Fibroblast of skin of left quadriceps (primary cell): ENCODE measurements at regions not wholly inside any gene's neighbourhood (a gene's known extent, or its start where the extent isn't known, plus 50 kb on each side); places are given as distances from the start of the nearest gene placed in this dataset.

ENCODE experiments used
- DNase-seq, 2 experiments: peaks; one replicate each; pipeline ENCODE4 v3.0.0-alpha.2; 2013; ENCODE audit warnings: low read depth in 2 of 2

DNA sequence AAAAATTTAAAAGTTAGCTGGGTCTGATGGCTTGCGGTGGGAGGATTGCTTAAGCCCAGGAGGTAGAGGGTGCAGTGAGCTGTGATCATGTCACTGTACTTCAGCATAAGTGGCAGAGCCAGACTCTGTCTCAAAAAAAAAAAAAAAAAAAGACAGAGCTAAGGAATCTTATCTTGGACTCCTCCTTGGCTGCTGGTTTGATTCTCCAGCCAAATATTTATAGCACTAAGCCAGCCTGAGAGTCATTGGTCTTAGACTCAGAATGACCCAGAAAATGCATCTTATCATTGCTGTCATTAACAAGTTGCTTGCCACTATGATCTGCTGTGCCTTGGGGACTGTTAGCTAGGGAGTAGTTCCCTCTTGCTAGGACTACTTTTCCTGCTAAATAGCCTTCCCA, 164.7 kb downstream of the GNAT3 start:
- DNase-seq, result no peak

DNA sequence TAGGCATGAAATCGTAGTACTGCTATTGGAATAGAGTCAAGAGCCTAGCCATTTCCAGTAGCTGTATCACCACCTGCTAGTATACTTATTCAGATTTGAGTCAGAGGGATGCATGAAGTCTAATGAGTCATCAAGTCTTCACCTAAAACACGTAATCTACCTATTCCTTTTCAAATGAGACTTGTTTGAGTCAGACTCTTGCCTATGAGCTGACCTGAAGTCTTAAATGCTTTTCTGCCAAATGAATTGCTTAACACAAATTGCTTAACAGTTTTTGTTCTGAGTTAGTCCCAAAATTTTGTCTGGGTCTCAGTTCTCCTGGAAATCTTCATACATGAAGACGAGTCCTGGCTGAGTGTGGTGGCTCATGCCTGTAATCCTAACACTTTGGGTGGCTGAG, 165.2 kb downstream of the GNAT3 start:
- DNase-seq, result no peak

DNA sequence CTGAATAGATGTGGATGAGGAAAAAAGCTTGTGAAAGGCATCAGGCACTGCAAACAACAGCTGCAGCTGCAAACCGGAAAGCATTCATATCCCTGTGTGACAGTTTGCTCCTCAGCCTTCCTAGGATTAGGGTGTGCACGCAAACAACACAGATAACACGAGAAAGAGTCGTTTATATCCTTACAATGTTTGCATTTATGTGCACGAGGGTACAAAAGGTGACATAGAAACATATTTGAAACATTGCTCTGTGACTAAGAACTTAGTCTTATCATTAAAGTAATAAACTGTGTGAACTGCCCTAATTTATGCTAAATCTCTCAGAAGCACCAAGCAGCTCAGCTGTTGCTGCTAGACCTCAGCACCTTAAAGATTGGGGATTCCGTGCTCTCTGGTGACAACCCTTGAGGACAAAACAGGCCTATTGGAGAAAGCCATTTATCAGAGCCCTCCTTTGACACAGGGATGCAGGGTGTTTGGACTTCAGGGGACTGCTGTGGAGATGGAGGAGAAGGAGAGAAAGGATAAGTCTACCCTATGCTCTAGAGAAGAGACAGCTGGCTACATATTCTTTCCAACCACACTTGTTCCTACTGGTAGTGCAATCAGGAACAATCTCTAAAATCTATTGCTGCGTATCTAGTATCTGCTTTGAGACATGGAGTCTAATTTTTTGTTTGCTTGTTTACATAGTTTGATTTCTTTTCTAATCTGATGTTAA, 176.2 kb downstream of the GNAT3 start:
- DNase-seq, result no peak

DNA sequence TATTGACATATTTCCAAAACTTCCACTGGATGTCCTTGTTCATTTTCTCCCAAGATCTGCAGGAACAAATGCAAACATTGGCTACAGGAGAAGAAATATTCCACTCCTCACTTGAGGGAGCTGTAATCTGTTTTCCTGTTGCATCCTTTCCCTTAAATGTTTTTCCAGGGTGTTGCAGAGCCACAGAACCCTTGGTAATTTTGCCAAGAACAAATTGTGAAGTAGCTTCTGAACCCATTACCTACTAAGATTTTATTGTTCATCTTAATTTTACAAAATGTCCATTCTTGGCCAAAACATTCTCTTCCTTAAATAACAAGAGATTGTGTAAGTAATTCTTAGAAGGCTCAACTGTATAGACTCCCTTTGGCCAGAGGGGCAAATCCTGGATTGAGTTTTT, 177.0 kb downstream of the GNAT3 start:
- DNase-seq, result no peak

DNA sequence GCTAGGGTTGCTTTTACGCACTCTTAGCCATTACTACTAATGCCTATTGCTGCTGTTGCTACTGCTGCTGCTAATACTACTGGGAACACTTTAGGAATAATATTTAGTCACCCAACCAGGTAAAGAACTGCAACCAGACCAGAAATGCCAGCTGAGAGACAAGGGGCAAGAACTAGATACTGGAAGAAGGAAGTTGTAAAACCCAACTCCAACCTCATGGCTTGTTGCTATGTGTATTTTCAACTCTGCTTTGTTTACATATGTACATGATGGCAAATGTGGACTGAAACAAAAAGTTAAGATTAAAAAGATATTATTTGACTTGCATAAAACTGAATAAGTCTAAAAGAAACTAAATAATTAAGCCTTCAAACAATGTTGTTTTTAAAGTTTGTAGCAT, 177.7 kb downstream of the GNAT3 start:
- DNase-seq, result no peak

DNA sequence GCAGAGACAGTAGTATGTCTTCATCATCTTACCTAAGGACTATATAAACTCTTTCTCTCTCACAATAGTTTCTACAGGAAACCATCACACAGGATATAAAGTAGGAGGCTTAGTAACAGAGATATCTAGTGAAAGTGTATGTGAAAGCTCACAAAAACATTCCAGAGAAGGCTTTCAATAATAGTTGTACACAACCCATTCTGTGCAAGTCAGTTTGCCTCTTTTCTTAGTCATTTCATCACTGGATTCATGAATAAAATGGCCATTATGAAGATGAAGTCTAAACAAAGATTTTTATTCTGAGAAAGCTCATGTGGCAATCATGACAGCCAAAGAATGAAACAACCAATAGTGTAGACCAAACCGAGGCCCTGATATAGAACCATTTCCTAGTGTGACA, 178.8 kb downstream of the GNAT3 start:
- DNase-seq, result no peak

DNA sequence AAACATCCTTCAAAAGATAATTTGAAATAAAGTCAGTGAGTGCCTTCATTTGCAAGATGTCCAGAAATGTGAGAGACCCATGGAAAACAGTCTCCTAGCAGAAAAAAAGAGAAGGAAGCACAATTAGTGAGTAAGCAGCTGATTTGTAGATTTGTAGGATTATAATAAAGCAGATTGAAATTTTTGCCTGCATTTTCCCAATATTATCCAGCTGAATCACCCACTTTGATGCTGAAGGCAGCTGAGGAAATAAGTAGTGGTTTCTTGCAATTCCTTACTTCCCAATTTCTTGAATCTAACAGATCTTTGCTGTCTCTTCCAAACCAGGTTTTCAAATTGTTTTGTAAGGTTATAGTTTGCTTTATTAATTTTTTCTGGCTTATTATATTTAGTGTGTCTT, 181.4 kb downstream of the GNAT3 start:
- peak; percentile 75 to 78 for DNase-seq

DNA sequence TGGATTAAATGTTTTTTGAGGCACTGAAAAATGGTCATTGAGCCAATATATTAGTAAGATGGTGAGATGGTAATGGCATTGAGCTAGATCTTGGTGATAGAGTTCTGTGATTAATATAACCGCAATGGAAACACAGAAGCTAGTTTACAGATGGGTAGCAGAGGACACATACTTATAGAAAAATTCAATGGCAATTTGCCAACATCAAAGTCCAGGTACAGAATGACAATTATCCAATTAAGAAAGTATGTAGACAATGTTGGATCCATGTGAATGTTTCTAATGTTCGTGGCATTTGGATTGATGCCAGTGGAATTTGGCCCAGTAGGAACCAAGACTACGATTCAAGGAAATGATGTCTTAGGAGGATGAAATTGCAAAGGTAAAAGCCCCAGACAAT, 187.8 kb downstream of the GNAT3 start:
- peak; percentile 70 to 73 for DNase-seq

DNA sequence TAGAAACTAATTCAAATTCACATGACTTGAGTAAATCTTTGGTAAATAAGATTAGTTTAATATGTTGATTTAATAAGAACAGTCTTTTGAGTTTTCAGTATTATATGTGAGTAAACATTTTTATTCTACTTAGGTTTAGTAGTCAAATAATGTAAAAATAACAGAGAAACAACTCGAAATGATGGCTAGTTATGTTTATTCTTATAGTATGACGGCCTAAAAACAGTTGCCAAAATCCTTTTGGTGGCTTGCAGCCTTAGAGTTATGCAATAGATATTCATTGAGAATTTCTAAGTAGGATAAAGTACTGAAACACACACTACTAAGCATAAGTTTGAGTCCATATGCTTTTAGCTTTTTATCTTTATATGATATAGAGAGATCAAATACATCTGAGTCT, 184.8 kb downstream of the GNAI1 start:
- DNase-seq, result no peak

DNA sequence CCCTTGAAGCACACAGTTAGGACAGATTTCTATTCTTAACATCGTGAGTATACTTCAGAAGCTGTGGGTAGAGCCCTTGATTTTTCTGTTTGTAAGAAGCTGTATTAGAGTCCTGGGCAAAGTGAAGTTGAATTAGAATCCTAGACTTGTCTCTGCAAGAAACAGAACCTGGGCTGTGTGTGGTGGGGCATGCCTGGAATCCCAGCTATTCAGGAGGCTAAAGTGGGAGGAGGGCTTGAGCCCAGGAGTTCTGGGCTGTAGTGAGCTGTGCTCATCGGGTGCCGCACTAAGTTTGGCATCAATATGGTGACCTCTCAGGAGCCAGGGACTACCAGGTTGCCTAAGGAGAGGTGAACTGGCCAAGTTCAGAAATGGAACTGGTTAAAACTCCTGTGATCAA, 183.4 kb downstream of the GNAI1 start:
- DNase-seq, result no peak

DNA sequence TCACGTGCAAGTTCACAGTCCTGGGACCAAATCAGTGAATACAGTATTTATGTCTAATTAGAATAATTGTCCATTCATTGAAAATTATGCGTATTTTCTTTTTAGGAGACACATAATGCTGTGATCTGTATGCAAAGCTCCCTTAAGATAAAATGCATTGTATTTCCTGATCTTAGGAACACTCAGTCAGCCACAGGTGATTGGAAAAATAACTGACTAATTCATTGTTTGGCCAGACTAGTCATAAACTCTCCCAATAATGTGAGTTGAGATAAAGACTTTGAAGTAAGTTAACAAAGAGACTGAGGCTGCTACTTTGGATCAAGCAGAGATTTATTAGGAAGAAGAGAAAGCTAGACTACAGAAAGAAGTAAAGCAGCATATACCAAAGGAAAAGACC, 182.2 kb downstream of the GNAI1 start:
- no peak for DNase-seq

DNA sequence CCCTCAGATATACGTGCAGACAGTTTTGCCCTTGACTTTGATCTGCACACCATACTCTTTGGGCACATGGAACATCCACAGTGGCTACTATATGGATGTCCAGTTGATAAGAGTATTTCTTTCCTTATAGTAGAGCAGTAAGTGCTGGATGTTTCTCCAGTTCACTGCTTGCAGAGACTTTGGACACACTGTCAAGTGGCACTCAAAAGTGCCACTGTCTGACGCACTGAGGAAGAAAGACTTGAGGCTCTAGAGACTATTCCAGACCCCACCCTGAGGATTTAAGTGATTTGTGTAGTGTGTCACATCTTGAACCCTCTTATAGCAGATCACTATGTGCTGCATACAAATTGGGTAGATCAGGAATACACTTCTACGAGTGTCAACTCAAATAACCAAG, 179.1 kb downstream of the GNAI1 start:
- no peak for DNase-seq

DNA sequence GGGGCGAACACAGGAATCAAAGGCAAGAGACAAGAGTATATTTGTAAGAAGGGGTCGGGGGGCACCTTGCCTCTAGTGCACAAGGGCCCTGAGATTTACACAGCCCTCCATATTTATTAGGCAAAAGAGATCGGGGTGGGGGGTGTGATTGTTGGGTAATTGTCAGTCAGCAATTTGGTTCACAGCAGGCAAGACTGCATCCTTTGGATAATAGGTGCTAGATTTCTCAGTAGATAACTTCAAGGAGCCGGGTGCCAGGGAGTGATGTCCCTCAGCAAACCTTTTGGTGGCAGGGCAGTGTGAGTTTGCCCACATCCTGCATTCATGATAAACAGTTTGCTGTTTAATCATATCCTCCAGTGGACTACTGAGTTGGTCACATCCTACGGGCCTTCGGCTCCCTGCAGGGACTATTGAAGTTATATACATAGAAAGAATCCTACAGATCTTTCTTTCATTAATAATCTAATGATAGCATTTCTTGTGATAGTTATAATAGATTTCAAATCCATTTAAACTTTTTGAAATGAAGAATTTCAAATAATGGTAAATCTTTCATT, 178.5 kb downstream of the GNAI1 start:
- DNase-seq, result no peak

DNA sequence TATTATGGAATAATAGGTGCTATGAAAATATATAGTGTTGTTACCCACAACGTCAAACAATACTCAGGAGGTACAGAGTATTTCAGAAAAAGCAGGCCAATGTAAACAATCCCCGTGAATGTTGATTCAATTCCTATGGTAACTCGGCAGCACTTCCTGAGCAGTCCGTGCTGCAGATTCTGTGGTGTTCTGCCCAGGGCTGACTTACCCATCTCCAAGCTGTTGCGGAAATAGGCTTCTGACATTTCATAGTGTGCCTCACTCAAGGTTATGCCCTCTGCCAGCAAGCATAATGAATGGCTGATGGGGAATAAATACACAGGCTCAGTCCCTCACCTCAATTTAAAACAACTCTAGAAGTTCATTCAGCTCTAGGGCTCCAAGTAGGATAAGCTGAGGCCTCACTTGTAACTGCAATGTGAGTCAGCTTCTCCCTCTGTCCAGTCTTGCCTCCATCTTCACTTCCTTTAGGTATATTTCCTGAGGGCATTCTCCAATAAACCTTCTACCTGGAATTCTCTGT, 177.6 kb downstream of the GNAI1 start:
- no peak for DNase-seq

DNA sequence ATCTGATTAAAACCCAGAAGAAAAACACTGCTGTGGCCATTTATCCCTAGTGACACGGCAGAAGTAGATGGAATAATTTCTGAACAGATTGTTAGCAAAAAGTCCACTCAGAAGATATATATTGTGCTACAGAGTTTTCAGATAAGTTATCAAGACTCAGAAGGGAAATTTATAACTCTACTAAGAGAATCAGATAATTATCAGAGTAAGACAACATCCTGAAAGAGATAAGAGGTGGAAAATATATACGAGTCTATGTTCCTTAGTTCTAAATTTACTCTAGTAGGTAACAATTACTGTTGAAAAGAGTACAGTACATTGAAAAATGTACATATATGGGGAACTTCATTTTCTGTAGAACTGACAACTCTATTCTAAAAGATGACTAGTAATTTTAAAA, 176.7 kb downstream of the GNAI1 start:
- DNase-seq, result no peak

DNA sequence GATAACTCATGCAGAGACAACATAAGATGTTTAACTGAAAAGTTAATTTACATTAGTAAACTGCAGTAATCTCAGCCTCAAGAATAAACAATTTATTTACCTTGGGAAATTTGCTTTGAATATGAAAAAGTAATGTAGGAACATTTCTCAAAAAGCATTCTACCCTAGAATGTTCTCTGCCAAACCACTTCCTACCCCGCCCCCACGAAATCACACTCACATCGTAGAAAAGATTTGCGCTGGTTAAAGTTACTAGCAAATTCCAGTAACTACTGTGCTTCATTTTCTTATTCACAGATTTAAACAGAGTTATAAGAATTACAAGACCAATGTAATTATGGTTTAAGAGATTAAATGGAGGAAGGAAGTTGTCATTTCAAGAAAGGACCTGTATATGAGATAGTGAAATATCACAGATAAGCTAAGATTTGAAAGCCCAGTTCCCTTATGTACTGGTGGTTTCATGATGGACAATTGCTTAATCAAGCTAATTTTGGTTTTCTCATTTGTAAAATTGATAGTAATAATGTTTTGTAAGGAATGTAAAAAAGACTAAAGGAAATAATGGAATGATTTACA, 175.4 kb downstream of the GNAI1 start:
- DNase-seq, result no peak

DNA sequence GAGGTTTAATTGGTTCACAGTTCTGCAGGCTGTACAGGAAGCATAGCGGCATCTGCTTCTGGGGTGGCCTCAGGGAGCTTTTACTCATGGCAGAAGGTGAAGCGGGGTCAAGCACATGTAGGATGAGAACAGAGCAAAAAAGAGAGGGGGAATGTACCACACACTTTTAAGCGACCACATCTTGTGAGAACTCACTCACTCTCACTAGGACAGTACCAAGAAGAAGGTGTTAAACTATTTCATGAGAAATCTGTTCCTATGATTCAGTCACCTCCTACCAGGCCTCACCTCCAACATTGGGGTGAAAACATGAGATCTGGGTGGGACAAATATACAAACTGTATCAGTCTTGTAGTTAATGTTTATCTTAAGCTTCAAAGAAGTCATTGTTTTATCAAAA, 174.7 kb downstream of the GNAI1 start:
- no peak for DNase-seq

DNA sequence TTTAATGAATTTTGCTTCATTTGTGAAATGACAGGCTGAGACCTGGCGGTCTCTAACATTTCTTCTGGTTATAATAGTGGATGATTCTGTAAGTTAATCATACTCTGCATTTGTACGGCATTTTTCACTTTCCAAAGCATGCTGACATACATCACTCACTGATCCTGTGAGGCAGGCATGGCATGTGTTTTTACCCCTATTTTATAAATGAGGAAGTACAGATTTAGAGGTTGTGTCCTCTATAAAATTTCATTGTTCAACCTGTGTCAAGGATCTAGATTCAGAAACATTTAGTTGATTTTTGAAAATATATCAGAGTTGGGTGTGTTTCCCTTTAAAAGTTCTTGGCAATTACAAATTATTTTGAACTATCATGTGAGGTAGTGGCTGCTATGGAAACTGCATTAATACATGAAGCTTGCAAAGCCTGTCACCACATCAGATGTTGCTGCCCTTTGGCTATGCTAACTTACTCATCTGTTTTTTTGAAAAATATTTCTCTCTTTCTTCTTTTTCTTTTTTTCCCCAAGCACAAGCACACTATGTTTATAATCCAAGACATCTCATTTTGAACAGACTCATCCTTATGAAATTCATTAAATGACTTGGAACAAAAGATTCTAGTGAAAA, 172.7 kb downstream of the GNAI1 start:
- DNase-seq, result peak in 1 of 2 experiments; percentile 23

DNA sequence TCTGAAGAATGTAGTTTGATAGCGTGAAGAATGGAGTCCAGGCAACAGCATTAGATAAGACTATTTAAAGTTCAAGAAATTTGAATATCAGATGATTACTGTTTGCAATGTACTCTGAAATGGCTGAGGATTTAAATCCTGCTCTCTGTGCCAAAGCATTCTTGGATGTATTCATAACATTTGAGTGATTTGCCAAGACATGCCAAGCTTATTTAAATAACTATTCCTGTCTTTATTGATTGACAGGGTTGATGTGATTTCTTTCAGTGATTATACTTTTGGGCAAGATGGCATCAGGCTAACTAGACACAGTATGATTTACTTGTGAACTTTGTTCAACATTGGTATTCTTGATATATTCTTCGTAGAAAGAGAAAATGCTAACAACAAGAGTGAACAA, 168.7 kb downstream of the GNAI1 start:
- no peak for DNase-seq

DNA sequence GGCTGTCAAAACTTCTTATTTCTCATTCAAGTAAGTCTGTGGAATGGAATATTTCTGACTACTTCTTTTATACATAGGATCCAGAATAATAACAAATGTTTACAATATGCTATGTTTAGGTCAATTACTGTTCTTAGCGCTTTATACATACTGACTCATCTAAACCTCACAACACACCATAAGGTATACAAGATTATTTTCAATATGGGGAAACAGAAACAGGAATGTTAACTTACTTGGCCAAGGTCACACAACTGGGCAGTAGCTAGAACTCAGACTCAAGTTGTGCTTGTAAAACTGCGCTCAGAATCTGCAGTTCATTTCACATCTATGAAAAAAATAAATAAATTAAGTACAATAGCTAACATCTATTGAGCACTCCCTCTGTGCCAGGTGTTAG, 168.0 kb downstream of the GNAI1 start:
- DNase-seq, result no peak

DNA sequence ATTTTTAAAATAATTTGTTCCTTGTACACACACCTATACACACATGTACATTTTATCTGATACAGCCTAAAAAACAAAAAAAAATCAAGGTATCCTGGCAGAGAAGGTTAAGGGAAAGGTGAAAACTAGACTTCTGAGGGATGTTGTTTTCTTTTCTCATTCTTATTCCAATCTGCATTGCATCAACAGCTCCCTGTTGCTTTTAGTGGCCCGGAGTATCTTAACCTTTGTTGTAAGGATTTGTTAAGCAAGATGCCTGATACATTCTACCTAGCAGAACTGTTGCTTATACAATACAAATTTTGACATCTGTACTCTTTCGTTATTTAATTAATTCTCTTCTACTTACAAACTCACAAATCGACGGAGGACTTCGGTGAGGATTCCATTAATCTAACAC, 167.4 kb downstream of the GNAI1 start:
- no peak for DNase-seq

DNA sequence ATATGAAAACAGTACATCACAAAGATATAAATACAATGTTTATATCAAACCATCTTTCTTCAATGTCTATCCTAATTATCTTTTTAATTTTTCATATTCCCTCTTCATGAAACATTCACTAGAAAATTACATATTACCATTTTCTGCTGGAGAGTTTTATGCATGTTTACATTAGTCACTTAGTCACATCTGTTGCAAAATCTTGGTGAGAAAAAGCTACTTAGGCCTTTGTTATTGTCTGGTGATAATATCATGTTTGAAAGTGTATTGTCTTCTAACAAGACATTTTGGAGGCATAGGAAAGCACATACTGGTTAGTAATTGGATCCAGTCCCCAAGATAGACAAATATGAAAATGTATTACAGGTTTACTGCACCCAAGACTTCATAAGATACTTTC, 163.6 kb downstream of the GNAI1 start:
- DNase-seq, result no peak

DNA sequence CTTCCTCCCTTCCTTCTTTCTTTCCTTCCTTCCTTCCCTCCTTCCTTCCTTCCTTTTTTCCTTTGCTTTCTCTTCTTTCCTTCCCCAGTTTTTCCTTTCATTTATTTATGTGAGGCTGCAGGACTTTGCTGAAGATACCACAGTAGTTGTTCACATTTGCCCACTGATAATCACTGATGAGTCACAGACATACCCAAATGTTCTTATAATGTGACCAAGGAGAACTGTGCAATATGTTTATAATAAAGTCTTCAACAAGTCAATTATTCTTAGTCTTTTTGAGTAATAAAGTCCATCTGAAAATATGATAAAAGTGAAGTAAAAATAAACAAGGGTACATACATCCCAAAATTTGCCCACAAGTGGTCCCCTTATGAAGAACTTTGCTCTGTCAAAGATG, 159.7 kb downstream of the GNAI1 start:
- DNase-seq, result peak; percentile 52 to 55
